Karpas-422 (cell line): ENCODE measurements at regions not wholly inside any gene's neighbourhood (a gene's known extent, or its start where the extent isn't known, plus 50 kb on each side); places are given as distances from the start of the nearest gene placed in this dataset.
"Not testable (repeated sequence)": the region's sequence is repeated elsewhere in the genome, so short reads cannot be mapped to it uniquely, and the experiment has no call there.

Source experiments
- DNase-seq: peaks from one replicate; pipeline ENCODE4 v3.0.0-alpha.2; 2015
- H2AFZ ChIP-seq: fragments of 200-600 bp; sonication (generic); 2 replicates; pipeline ENCODE4 v1.6.1; 2014; ENCODE audit warnings: antibody characterized with exemption, low read length, mixed read lengths
- H3K27ac ChIP-seq: fragments of 200-600 bp; sonication (generic); 2 replicates; pipeline ENCODE4 v1.5.1; 2014; ENCODE audit warnings: mild to moderate bottlenecking, low read length, moderate library complexity
- H3K27me3 ChIP-seq: fragments of 200-600 bp; sonication (generic); 2 replicates; pipeline ENCODE4 v1.6.1; 2014; ENCODE audit warnings: low read length, mixed read lengths
- H3K36me3 ChIP-seq: fragments of 200-600 bp; sonication (generic); 2 replicates; pipeline ENCODE4 v1.6.1; 2014; ENCODE audit warnings: low read length, mixed read lengths; ENCODE audit not compliant: insufficient read depth
- H3K4me1 ChIP-seq: fragments of 200-600 bp; sonication (generic); 2 replicates; pipeline ENCODE4 v1.6.1; 2014; ENCODE audit warnings: mild to moderate bottlenecking, low read length, mixed read lengths
- H3K4me2 ChIP-seq: fragments of 200-600 bp; sonication (generic); 2 replicates; pipeline ENCODE4 v1.6.1; 2014; ENCODE audit warnings: low read length, low read depth, mild to moderate bottlenecking; ENCODE audit not compliant: poor library complexity, severe bottlenecking
- H3K4me3 ChIP-seq: fragments of 200-600 bp; sonication (generic); 2 replicates; pipeline ENCODE4 v1.5.1; 2014; ENCODE audit warnings: mild to moderate bottlenecking, antibody characterized with exemption, low read length, mixed read lengths
- H3K79me2 ChIP-seq: fragments of 200-600 bp; sonication (generic); 2 replicates; pipeline ENCODE4 v1.6.1; 2014; ENCODE audit warnings: mild to moderate bottlenecking, low read length, mixed read lengths
- H3K9ac ChIP-seq: fragments of 200-600 bp; sonication (generic); 2 replicates; pipeline ENCODE4 v1.6.0; 2014; ENCODE audit warnings: low read length
- H3K9me2 ChIP-seq: fragments of 200-600 bp; sonication (generic), shearing (Covaris generic); replicated peaks from 2 replicates; pipeline ENCODE4 v1.6.0; 2014; ENCODE audit warnings: mild to moderate bottlenecking, low read length, moderate library complexity; ENCODE audit not compliant: insufficient read depth
- H3K9me3 ChIP-seq: fragments of 300-700, 200-600 bp; sonication (generic); 2 replicates; pipeline ENCODE4 v1.6.1; 2014; ENCODE audit warnings: low read length, mixed read lengths
- H4K20me1 ChIP-seq: fragments of 200-600 bp; sonication (generic); 2 replicates; pipeline ENCODE4 v1.6.1; 2014; ENCODE audit warnings: mild to moderate bottlenecking, antibody characterized with exemption, low read length, low read depth; ENCODE audit not compliant: insufficient read depth

GRCh38 chr2:16241166-16242160 lies 301.1 kb downstream of the MYCN start:
- Histone ChIP-seq H3K27ac (no peak overlapping the region), H3K4me3 (no peak overlapping the region), H3K9me3 (no peaks in the 10 kb centered on the region), H3K79me2 (no peaks in the 10 kb centered on the region), H2AFZ (no peak overlapping the region), H4K20me1 (no peaks in the 10 kb centered on the region), H3K4me1 (no peaks in the 10 kb centered on the region), H3K4me2 (no peak overlapping the region), H3K9ac (no peak overlapping the region), H3K36me3 (no peaks in the 10 kb centered on the region), H3K27me3 (no peaks in the 10 kb centered on the region), H3K9me2 (no peaks in the 10 kb centered on the region)
- DNase-seq: no peak

GRCh38 chr2:16240402-16240801 lies 300.1 kb downstream of the MYCN start:
- DNase-seq: no peak
- Histone ChIP-seq H2AFZ (no peak overlapping the region), H3K4me2 (no peak overlapping the region), H3K27ac (no peak overlapping the region), H3K27me3 (no peaks in the 10 kb centered on the region), H3K9me2 (no peaks in the 10 kb centered on the region), H3K4me3 (no peak overlapping the region), H3K4me1 (no peaks in the 10 kb centered on the region), H3K9me3 (no peaks in the 10 kb centered on the region), H3K79me2 (no peaks in the 10 kb centered on the region), H3K36me3 (no peaks in the 10 kb centered on the region), H4K20me1 (no peaks in the 10 kb centered on the region), H3K9ac (no peak overlapping the region)

- H3K36me3 ChIP-seq: no peaks in the 10 kb centered on the region
- H4K20me1 ChIP-seq: no peaks in the 10 kb centered on the region
- DNase-seq: no peak
Observed at GRCh38 chr2:16239296-16239850, 299.0 kb downstream of the MYCN start.

GRCh38 chr2:16238786-16239185 lies 298.4 kb downstream of the MYCN start:
- H3K79me2 ChIP-seq: no peaks in the 10 kb centered on the region
- no peak overlapping the region for H3K4me3 ChIP-seq
- H3K4me2 ChIP-seq: no peak overlapping the region
- H3K4me1 ChIP-seq: no peaks in the 10 kb centered on the region
- H3K9ac ChIP-seq: no peak overlapping the region
- H3K9me3 ChIP-seq: no peaks in the 10 kb centered on the region
- DNase-seq: no peak
- no peaks in the 10 kb centered on the region for H3K27me3 ChIP-seq
- H3K27ac ChIP-seq: no peak overlapping the region
- no peaks in the 10 kb centered on the region for H4K20me1 ChIP-seq
- H2AFZ ChIP-seq: no peak overlapping the region
- no peaks in the 10 kb centered on the region for H3K36me3 ChIP-seq
- no peaks in the 10 kb centered on the region for H3K9me2 ChIP-seq

More at GRCh38 chr2:16239296-16239850, 299.0 kb downstream of the MYCN start:
- no peak overlapping the region for H2AFZ ChIP-seq
- no peaks in the 10 kb centered on the region for H3K9me2 ChIP-seq
- no peak overlapping the region for H3K4me2 ChIP-seq
- H3K4me3 ChIP-seq: no peak overlapping the region
- H3K9ac ChIP-seq: no peak overlapping the region
- no peaks in the 10 kb centered on the region for H3K27me3 ChIP-seq
- no peaks in the 10 kb centered on the region for H3K79me2 ChIP-seq
- no peaks in the 10 kb centered on the region for H3K4me1 ChIP-seq
- H3K27ac ChIP-seq: no peak overlapping the region
- H3K9me3 ChIP-seq: no peaks in the 10 kb centered on the region

GRCh38 chr2:16238001-16238761 lies 297.8 kb downstream of the MYCN start:
- H3K4me3 ChIP-seq: no peak overlapping the region
- no peak overlapping the region for H3K4me2 ChIP-seq
- H3K79me2 ChIP-seq: no peaks in the 10 kb centered on the region
- H3K9me2 ChIP-seq: no peaks in the 10 kb centered on the region
- DNase-seq: no peak
- H3K27me3 ChIP-seq: no peaks in the 10 kb centered on the region
- no peaks in the 10 kb centered on the region for H3K9me3 ChIP-seq
- H3K27ac ChIP-seq: no peak overlapping the region
- no peaks in the 10 kb centered on the region for H4K20me1 ChIP-seq
- H3K9ac ChIP-seq: no peak overlapping the region
- H3K36me3 ChIP-seq: no peaks in the 10 kb centered on the region
- H3K4me1 ChIP-seq: no peaks in the 10 kb centered on the region
- H2AFZ ChIP-seq: no peak overlapping the region

- H3K36me3 ChIP-seq: no peaks in the 10 kb centered on the region
- H4K20me1 ChIP-seq: no peaks in the 10 kb centered on the region
- no peak overlapping the region for H3K4me2 ChIP-seq
- no peaks in the 10 kb centered on the region for H3K9me3 ChIP-seq
- no peak overlapping the region for H3K27ac ChIP-seq
- no peak overlapping the region for H3K4me3 ChIP-seq
- DNase-seq: no peak
- no peaks in the 10 kb centered on the region for H3K27me3 ChIP-seq
- H3K4me1 ChIP-seq: no peaks in the 10 kb centered on the region
- H3K9ac ChIP-seq: no peak overlapping the region
- no peaks in the 10 kb centered on the region for H3K79me2 ChIP-seq
- no peak overlapping the region for H2AFZ ChIP-seq
- H3K9me2 ChIP-seq: no peaks in the 10 kb centered on the region
Observed at GRCh38 chr2:16235747-16236146, 295.4 kb downstream of the MYCN start.

GRCh38 chr2:16235291-16235690 lies 294.9 kb downstream of the MYCN start:
- not testable (repeated sequence) for H3K4me3 ChIP-seq, H3K9ac ChIP-seq, H3K4me1 ChIP-seq, H4K20me1 ChIP-seq, H3K27me3 ChIP-seq, H3K36me3 ChIP-seq, DNase-seq, H3K27ac ChIP-seq, H2AFZ ChIP-seq, H3K79me2 ChIP-seq, H3K4me2 ChIP-seq, H3K9me2 ChIP-seq, H3K9me3 ChIP-seq

GRCh38 chr2:16228951-16229350 lies 288.6 kb downstream of the MYCN start:
- no peak overlapping the region for H2AFZ ChIP-seq
- DNase-seq: no peak
- H3K9me2 ChIP-seq: no peaks in the 10 kb centered on the region
- no peak overlapping the region for H3K4me3 ChIP-seq
- no peaks in the 10 kb centered on the region for H3K9me3 ChIP-seq
- no peaks in the 10 kb centered on the region for H3K79me2 ChIP-seq
- H3K4me2 ChIP-seq: no peak overlapping the region
- no peak overlapping the region for H3K27ac ChIP-seq
- no peaks in the 10 kb centered on the region for H4K20me1 ChIP-seq
- H3K9ac ChIP-seq: no peak overlapping the region
- H3K36me3 ChIP-seq: no peaks in the 10 kb centered on the region
- no peaks in the 10 kb centered on the region for H3K4me1 ChIP-seq
- no peaks in the 10 kb centered on the region for H3K27me3 ChIP-seq
